ENCODE measurements at regions not wholly inside any gene's neighbourhood (a gene's known extent, or its start where the extent isn't known, plus 50 kb on each side); places are given as distances from the start of the nearest gene placed in this dataset.

DNA sequence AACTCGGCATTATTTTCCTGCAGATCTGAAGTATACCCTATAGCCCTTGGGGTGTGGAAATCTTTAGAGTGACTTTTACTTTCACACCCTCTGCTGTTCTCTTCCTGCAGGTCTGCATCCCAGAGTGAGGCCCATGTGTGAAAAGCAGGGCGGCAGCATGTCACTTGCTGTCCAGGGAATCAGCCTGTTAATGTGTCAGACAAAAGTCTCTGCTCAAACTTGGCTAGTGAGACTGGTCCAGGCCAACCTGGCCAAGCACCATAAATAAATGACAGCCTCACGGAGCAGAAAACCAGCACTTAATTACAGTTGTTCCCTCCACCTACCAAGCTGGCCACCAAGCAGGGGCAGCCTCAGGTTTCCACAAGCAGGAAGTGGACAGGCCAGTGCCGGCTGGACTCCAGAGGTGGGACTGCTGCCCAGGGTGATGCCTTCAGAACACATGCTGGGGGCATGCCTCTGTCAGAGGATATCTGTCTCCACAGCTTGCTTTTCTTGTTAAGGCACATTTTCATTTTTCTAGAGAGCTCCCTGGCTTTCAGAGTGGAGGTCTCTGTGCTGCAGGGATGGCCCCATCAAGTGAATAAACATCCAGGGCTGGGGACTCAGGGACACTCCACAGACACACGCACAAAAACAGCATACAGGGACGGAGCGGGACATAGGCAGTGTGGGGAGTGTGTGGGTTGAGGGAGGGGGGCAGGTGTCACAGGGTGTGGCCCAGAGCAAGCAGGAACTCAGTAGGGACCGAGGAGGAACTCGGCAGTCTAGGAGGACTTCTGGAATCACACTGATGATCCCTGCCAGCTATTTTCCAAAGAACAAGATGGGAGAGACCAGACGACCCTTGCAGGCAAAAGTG is 243.8 kb upstream of the IRX1 start:
- TF ChIP-seq EZH2 (IDR thresholded peaks at IDR 0.05; ENCODE audit: low read length, unreplicated experiment) (no peak), EZH2phosphoT487 (IDR thresholded peaks at IDR 0.05; ENCODE audit: borderline replicate concordance, low read length) (no peak)
- TF ChIP-seq, protein P1, sequence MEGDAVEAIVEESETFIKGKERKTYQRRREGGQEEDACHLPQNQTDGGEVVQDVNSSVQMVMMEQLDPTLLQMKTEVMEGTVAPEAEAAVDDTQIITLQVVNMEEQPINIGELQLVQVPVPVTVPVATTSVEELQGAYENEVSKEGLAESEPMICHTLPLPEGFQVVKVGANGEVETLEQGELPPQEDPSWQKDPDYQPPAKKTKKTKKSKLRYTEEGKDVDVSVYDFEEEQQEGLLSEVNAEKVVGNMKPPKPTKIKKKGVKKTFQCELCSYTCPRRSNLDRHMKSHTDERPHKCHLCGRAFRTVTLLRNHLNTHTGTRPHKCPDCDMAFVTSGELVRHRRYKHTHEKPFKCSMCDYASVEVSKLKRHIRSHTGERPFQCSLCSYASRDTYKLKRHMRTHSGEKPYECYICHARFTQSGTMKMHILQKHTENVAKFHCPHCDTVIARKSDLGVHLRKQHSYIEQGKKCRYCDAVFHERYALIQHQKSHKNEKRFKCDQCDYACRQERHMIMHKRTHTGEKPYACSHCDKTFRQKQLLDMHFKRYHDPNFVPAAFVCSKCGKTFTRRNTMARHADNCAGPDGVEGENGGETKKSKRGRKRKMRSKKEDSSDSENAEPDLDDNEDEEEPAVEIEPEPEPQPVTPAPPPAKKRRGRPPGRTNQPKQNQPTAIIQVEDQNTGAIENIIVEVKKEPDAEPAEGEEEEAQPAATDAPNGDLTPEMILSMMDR (conservative IDR thresholded peaks at IDR 0.05; ENCODE audit: low read depth, low read length) = no peak
